ENCODE measurements at regions not wholly inside any gene's neighbourhood (a gene's known extent, or its start where the extent isn't known, plus 50 kb on each side); places are given as distances from the start of the nearest gene placed in this dataset.

GRCh38 chr6:6918216-6918983 lies 189.4 kb upstream of the RREB1 start:
- no peak for TF ChIP-seq POLR2A (IDR thresholded peaks at IDR 0.05; ENCODE audit: low read length)
- no peak for TF ChIP-seq GATA1 (IDR thresholded peaks at IDR 0.05; ENCODE audit: low read depth, low read length)
